HS-5 (cell line): ENCODE measurements at regions not wholly inside any gene's neighbourhood (a gene's known extent, or its start where the extent isn't known, plus 50 kb on each side); places are given as distances from the start of the nearest gene placed in this dataset.
"Not testable (repeated sequence)": the region's sequence is repeated elsewhere in the genome, so short reads cannot be mapped to it uniquely, and the experiment has no call there.

Source experiments
- DNase-seq: peaks from one replicate; pipeline ENCODE4 v3.0.0-alpha.2; 2012; ENCODE audit warnings: low read depth

- DNase-seq = no peak
Measured at GRCh38 chr1:80181418-80181817, 1174.9 kb upstream of the ADGRL4 start.

GRCh38 chr1:80171631-80172030 lies 1165.1 kb upstream of the ADGRL4 start:
- no peak for DNase-seq

GRCh38 chr1:80170811-80171485 lies 1164.4 kb upstream of the ADGRL4 start:
- DNase-seq = no peak

GRCh38 chr1:80164150-80164549 lies 1157.6 kb upstream of the ADGRL4 start:
- no peak for DNase-seq

GRCh38 chr1:80163686-80164085 lies 1157.2 kb upstream of the ADGRL4 start:
- no peak for DNase-seq

GRCh38 chr1:80158771-80159170 lies 1152.2 kb upstream of the ADGRL4 start:
- DNase-seq = no peak

GRCh38 chr1:80158266-80158665 lies 1151.7 kb upstream of the ADGRL4 start:
- DNase-seq = no peak

- no peak for DNase-seq
Measured at GRCh38 chr1:80155371-80155770, 1148.8 kb upstream of the ADGRL4 start.

GRCh38 chr1:80154176-80154575 lies 1147.6 kb upstream of the ADGRL4 start:
- DNase-seq = no peak

- no peak for DNase-seq
Measured at GRCh38 chr1:80153762-80154161, 1147.2 kb upstream of the ADGRL4 start.

GRCh38 chr1:80143361-80143760 lies 1136.8 kb upstream of the ADGRL4 start:
- DNase-seq = no peak

GRCh38 chr1:80137946-80138602 lies 1131.5 kb upstream of the ADGRL4 start:
- not testable (repeated sequence) for DNase-seq

- DNase-seq = no peak
Measured at GRCh38 chr1:80113168-80114038, 1106.9 kb upstream of the ADGRL4 start.

- DNase-seq = no peak
Measured at GRCh38 chr1:80101159-80101558, 1094.6 kb upstream of the ADGRL4 start.

GRCh38 chr1:80099713-80100112 lies 1093.2 kb upstream of the ADGRL4 start:
- DNase-seq = no peak

- no peak for DNase-seq
Measured at GRCh38 chr1:80085067-80085466, 1078.5 kb upstream of the ADGRL4 start.

- DNase-seq = no peak
Measured at GRCh38 chr1:80083892-80084291, 1077.4 kb upstream of the ADGRL4 start.

- DNase-seq = no peak
Measured at GRCh38 chr1:80076469-80076868, 1069.9 kb upstream of the ADGRL4 start.

- DNase-seq = no peak
Measured at GRCh38 chr1:80075351-80075750, 1068.8 kb upstream of the ADGRL4 start.

GRCh38 chr1:80072563-80072962 lies 1066.0 kb upstream of the ADGRL4 start:
- no peak for DNase-seq

- no peak for DNase-seq
Measured at GRCh38 chr1:80066060-80066459, 1059.5 kb upstream of the ADGRL4 start.

- no peak for DNase-seq
Measured at GRCh38 chr1:80064524-80064923, 1058.0 kb upstream of the ADGRL4 start.

GRCh38 chr1:80059940-80060339 lies 1053.4 kb upstream of the ADGRL4 start:
- DNase-seq = no peak
